ENCODE measurements at regions not wholly inside any gene's neighbourhood (a gene's known extent, or its start where the extent isn't known, plus 50 kb on each side); places are given as distances from the start of the nearest gene placed in this dataset.
"Not testable (repeated sequence)": the region's sequence is repeated elsewhere in the genome, so short reads cannot be mapped to it uniquely, and the experiment has no call there.

DNA sequence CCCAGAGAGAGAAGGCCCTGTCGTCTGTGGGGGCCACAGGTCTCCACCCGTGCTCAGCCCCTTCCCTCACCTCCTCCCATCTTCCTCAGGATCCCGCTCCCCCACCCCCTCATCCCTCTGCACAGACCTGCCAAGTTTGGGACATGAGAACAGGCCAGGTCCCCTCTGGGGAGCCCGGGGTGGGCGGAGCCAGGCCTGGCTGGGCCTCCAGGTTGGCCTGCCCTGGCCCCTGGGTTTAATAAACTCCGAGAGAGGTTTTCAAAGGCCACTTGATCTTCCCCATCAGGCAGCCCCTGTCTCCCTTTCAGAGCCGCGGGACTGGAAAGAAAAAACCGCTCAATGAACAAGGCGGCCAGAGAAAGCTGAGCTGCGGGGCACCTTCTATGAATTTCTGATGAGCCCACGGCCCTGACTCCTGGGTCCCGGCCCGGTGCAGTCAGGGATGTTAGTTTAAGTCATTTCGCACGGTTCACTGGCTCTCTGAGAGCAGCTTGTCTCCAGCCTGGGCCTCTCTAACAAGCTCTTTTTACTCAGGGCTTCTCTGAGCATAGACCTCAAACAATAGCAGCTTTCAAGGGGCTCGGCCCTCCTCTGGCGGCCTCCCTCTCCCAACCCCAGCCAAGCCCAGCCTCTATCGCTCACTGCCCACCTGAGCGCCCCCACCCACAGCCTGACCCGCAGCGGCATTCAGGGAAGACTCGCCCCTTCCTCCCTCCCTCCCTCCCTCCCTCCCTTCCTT, 64.8 kb downstream of the RPUSD4 start:
- ChIA-PET POLR2A (no interaction called here), CTCF (interaction anchor here (0.6 to 0.9 kb wide), 2 partner anchors 39 to 1212 kb away, joined by 3 read pairs; no protein-coding TSS in a partner anchor)
- Mint-ChIP-seq H3K4me1 (ENCODE audit: insufficient read depth, unreplicated experiment) (no peaks in the 10 kb centered on the region), H3K4me3 (ENCODE audit: unreplicated experiment) (no peak overlapping the region), H3K9me3 (ENCODE audit: unreplicated experiment) (peaks cover under 1% of the 10 kb centered on the region), H3K36me3 (ENCODE audit: insufficient read depth, unreplicated experiment) (no peaks in the 10 kb centered on the region), H3K27ac (ENCODE audit: low read depth, unreplicated experiment) (no peak overlapping the region), H3K27me3 (ENCODE audit: insufficient read depth, unreplicated experiment) (peaks cover 3% of the 10 kb centered on the region)
- intact Hi-C loops (cut with micrococcal nuclease) = no loop called here
- no TSS peak for BruUV-seq (replicated peaks)
- no peak for DNase-seq (ENCODE audit: unreplicated experiment)
- TF ChIP-seq, protein P1, sequence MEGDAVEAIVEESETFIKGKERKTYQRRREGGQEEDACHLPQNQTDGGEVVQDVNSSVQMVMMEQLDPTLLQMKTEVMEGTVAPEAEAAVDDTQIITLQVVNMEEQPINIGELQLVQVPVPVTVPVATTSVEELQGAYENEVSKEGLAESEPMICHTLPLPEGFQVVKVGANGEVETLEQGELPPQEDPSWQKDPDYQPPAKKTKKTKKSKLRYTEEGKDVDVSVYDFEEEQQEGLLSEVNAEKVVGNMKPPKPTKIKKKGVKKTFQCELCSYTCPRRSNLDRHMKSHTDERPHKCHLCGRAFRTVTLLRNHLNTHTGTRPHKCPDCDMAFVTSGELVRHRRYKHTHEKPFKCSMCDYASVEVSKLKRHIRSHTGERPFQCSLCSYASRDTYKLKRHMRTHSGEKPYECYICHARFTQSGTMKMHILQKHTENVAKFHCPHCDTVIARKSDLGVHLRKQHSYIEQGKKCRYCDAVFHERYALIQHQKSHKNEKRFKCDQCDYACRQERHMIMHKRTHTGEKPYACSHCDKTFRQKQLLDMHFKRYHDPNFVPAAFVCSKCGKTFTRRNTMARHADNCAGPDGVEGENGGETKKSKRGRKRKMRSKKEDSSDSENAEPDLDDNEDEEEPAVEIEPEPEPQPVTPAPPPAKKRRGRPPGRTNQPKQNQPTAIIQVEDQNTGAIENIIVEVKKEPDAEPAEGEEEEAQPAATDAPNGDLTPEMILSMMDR (IDR thresholded peaks at IDR 0.05; ENCODE audit: unreplicated experiment) = no peak

DNA sequence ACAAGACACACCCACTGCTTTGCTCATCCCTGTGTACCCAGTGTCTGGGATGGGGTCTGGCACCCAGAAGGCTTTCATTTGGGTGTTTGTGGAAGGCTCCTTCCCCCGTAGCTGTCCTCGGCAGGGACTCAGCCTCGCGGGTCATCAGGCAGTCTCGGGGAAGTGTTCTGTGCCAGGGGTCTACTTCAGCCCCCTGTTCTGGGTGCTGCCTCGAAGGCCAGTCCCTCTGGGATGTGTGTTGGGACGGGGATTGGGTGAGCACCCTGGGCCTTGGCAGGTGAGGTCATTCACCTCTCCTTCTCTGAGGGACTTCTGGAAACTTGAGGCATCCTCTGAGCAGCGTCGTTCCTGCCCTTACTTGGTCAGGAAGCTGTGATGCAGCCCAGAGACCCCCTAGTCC, 65.5 kb downstream of the RPUSD4 start:
- Mint-ChIP-seq H3K4me3 (ENCODE audit: unreplicated experiment) (no peak overlapping the region), H3K9me3 (ENCODE audit: unreplicated experiment) (no peaks in the 10 kb centered on the region), H3K36me3 (ENCODE audit: insufficient read depth, unreplicated experiment) (no peaks in the 10 kb centered on the region), H3K27me3 (ENCODE audit: insufficient read depth, unreplicated experiment) (peaks cover 6% of the 10 kb centered on the region), H3K27ac (ENCODE audit: low read depth, unreplicated experiment) (no peak overlapping the region), H3K4me1 (ENCODE audit: insufficient read depth, unreplicated experiment) (peaks cover 5% of the 10 kb centered on the region)
- ChIA-PET CTCF (interaction anchor here (0.6 to 0.9 kb wide), 2 partner anchors 39 to 1211 kb away, joined by 3 read pairs; no protein-coding TSS in a partner anchor), POLR2A (no interaction called here)
- TF ChIP-seq, protein P1 (IDR thresholded peaks at IDR 0.05; ENCODE audit: unreplicated experiment) = no peak
- intact Hi-C loops (cut with micrococcal nuclease) = no loop called here
- DNase-seq (ENCODE audit: unreplicated experiment) = no peak
- no TSS peak for BruUV-seq (replicated peaks)

DNA sequence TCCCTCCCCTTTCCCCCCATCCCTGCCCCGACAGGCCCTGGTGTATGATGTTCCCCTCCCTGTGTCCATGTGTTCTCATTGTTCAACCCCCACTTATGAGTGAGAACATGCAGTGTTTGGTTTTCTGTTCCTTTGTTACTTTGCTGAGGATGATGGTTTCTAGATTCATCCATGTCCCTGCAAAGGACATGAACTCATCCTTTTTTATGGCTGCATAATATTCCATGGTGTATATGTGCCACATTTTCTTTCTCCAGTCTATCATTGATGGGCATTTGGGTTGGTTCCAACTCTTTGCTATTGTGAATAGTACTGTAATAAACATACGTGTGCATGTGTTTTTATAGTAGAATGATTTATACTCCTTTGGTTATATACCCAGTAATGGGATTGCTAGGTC, 68.0 kb downstream of the RPUSD4 start:
- H3K27ac Mint-ChIP-seq (ENCODE audit: low read depth, unreplicated experiment); CTCF ChIA-PET; H3K4me1 Mint-ChIP-seq (ENCODE audit: insufficient read depth, unreplicated experiment); DNase-seq (ENCODE audit: unreplicated experiment); H3K9me3 Mint-ChIP-seq (ENCODE audit: unreplicated experiment); H3K4me3 Mint-ChIP-seq (ENCODE audit: unreplicated experiment); intact Hi-C loops (cut with micrococcal nuclease); POLR2A ChIA-PET; BruUV-seq (replicated peaks); H3K36me3 Mint-ChIP-seq (ENCODE audit: insufficient read depth, unreplicated experiment): not testable (repeated sequence)
- peaks cover 10% of the 10 kb centered on the region for H3K27me3 Mint-ChIP-seq (ENCODE audit: insufficient read depth, unreplicated experiment)

DNA sequence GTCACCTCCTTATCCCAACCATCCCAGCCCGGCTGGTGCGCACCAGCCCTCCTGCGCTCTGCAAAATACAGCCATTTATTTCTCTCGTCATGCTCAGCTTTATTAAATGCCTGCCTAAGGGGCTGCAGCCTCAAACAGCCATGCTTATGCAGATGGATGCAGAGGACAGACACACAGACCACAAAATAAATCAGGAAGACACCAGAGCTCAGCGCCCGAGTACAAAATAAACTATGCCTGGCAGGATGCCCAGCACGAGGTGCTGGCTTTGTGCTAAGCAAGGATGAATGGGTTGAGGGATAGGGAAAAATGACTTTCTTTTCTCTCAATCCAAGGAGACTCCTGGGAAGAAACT, 70.5 kb downstream of the RPUSD4 start:
- H3K4me3 Mint-ChIP-seq (ENCODE audit: unreplicated experiment) = no peak overlapping the region
- ChIA-PET CTCF (interaction anchor here (0.6 to 1.8 kb wide), 8 partner anchors 11 to 1897 kb away, joined by 3 to 6 read pairs (median 5); no protein-coding TSS in a partner anchor), POLR2A (interaction anchor here (0.6 to 2.0 kb wide), 5 partner anchors 9 to 689 kb away, joined by 3 to 10 read pairs (median 5); no protein-coding TSS in a partner anchor)
- peak; percentile 33 for DNase-seq (ENCODE audit: unreplicated experiment)
- no peak overlapping the region for H3K27ac Mint-ChIP-seq (ENCODE audit: low read depth, unreplicated experiment)
- H3K9me3 Mint-ChIP-seq (ENCODE audit: unreplicated experiment) = no peaks in the 10 kb centered on the region
- H3K4me1 Mint-ChIP-seq (ENCODE audit: insufficient read depth, unreplicated experiment) = peaks cover 7% of the 10 kb centered on the region
- TF ChIP-seq, protein P1 (IDR thresholded peaks at IDR 0.05; ENCODE audit: unreplicated experiment) = no peak
- no peaks in the 10 kb centered on the region for H3K36me3 Mint-ChIP-seq (ENCODE audit: insufficient read depth, unreplicated experiment)
- no TSS peak for BruUV-seq (replicated peaks)
- intact Hi-C loops (cut with micrococcal nuclease) = no loop called here
- H3K27me3 Mint-ChIP-seq (ENCODE audit: insufficient read depth, unreplicated experiment) = peaks cover 10% of the 10 kb centered on the region
